HG02678 (cell line): ENCODE measurements at regions not wholly inside any gene's neighbourhood (a gene's known extent, or its start where the extent isn't known, plus 50 kb on each side); places are given as distances from the start of the nearest gene placed in this dataset.

Source experiments
- ATAC-seq: cut with Tn5 transposase; IDR thresholded peaks from one replicate; pipeline ENCODE4 v1.9.1; 2021; ENCODE audit warnings: mild to moderate bottlenecking, moderate library complexity; ENCODE audit not compliant: unreplicated experiment

GRCh38 chr11:98561877-98562395 is 458.8 kb upstream of the CNTN5 start:
- no peak for ATAC-seq

DNA sequence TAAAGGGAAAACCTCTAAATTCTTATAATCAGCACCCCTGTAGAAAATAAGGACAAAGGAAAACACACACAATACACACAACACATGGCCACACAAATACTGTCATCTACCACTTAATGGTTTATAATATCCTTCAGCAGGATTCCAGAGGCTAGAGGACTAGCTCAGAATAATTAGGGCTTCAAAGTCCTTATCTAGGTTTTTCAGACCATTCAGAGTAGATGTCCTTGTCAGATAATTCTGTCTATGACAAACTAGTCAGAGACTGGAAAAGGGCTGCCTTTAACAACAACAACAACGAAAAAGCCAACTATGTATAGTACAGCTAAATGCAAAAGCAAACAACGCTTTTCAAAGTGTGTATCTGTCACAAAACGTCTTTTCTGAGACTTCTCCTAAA is 456.5 kb upstream of the CNTN5 start:
- ATAC-seq: no peak

DNA sequence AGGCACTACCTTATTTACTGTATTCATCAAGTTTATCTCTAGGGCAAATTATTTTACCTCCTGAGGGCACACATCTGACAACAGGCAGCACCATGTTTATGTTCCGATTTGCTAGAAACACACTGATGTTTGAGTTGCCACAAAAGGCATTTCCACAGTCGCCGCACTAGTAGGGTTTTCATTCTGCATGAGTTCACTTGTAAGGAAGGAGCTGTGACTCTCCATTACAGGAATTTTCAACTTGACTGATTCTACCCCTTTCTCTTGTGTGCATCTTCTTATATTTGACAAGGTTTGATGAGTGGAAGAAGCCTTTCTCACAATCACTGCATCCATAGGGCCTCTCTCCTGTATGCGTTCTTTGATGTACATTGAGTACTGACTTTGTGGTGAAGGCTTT is 455.9 kb upstream of the CNTN5 start:
- no peak for ATAC-seq

DNA sequence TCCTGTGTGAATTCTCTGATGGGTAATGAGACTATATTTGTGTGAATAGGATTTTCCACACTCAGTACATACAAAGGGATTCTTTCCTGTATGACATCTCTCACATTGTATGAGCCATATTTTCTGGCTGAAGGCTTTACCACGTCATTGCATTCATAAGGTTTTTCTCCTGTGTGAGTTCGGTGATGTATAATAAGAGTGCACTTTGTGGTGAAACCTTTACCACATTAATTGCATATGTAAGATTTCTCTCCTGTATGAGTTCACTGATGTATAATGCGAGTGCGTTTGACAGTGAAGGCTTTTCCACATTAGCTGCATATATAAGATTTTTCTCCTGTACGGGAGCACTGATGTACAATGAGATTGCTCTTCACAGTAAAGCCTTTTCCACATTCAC is 455.4 kb upstream of the CNTN5 start:
- ATAC-seq: no peak

- ATAC-seq: no peak
These were observed 453.8 kb upstream of the CNTN5 start for GRCh38 chr11:98566978-98567377.

DNA sequence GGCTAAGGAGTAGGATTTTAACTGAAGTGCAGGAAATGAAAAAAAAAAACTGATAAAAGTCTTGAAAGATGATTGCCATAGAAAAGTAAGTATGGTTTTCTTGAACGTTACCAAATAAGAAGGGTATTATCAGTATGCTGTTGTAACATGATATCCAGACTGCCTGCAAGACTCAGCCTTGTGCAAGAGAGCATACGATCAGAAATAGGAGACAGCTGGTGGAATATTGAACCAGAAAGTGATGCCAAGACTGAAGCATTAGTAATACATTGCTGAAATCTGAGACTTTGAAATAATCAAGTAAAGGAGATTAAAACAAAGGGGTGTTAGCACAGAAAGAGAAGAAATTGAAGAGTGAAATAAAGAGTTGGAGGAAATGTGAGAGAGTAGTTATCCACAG is 452.7 kb upstream of the CNTN5 start:
- no peak for ATAC-seq

- no peak for ATAC-seq
These were observed 447.8 kb upstream of the CNTN5 start for GRCh38 chr11:98572941-98573340.

- no peak for ATAC-seq
These were observed 432.9 kb upstream of the CNTN5 start for GRCh38 chr11:98587884-98588283.

- no peak for ATAC-seq
These were observed 430.8 kb upstream of the CNTN5 start for GRCh38 chr11:98589967-98590366.

DNA sequence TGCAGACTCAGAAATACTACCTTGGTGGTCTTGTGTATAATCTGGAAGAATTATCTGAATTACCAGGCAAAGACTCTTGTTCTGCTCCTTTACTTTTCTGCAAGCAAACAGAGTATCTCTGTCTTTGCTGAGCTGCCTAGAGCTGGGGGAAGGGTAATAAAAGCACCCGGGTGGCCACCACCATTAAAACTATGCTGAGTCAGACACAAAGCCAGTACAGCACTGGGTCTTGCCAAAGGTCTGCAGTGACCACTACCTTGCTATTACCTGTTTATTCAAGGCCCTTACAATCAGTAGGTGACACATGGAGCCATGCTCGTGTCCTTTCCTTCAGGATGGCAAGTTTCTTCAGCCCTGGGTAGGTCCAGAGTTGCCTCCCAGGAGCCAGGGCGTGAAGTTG is 420.6 kb upstream of the CNTN5 start:
- no peak for ATAC-seq

DNA sequence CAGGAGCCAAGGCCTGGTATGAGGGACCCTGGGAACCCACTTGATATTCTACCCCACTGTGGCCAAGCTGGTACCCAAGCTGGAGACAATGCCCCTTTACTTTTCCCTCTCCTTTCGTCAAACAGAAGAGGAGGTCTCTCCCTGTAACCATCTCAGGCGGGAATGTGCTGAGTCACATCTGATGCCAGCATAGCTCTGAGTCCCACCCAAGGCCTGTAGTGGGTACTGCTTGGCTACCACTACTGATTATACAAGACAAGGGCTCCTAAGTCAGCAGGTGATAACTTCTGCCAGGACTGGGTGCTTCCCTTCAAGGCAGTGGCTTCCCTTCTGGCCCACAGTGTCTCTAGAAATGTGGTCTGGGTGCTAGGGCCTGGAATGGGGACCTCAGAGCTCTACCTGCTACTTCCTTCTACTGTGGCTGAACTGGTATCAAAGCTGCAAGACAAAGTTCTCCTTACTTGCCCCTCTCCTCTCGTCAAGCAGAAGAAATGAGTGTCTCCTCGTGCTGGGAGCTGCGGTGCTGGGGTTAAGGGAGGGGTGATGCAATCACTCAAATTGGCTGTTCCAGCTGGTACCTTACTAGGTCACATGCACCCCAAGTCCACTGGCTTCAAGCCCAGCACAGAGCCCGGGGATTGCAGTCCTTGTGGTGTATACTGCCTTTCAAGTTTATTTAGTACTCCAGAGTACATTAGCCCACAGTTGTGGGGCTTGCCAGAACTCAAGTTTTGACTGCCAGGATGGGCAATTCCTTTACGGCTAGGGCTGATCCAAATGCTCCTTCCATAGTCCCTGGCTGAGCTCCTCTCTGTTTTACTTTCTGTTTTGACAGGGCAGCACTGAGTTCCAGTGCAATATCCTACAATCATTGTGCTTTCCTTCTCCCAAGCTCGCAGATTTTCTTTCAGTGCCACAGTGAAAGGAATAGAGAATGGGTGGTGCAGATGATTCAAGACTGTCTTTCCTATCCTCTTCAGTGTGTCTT is 419.7 kb upstream of the CNTN5 start:
- no peak for ATAC-seq

DNA sequence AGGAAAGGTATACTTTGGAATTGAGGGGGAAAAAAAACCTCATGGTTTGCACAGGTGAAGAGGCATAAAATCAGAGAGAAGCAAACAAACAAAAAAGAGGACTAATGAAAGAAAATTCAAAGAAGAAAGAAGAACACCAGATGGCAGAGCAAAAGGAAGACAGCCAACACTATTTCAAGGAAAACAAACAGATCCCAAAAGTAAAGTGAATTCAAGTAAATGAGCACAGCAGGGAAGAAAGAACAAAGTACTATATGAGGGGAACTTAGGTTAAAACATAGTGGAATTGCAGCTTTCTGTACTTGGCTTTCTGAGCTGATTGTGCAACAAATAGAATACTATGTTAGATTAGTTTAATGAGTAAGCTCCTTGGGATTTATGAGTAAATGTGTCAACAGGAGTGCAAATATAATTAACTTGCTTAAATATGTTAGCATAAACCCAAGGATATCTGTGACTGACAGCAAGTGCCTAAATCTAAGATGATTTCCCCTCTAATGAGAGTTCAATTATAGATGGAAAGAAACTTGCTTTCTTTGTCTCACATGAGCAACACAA is 404.6 kb upstream of the CNTN5 start:
- ATAC-seq: no peak

DNA sequence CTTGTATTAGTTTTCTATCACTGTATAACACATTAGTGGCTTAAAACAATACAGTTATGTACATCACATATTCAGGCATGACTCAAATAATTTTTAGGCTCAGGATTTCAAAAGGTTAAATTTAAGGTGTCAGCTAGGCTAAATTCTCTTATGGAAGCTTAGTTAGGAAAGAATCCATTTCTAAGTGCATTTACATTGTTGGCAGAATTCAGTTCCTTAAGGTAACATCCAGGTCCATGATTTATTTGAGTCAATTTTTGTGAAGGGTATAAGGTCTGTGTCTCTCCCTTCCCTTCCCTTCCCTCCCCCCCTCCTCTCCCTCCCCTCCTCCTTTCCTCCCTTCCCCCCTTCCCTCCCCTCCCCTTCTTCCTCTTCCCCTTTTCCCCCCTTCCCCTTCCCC is 399.0 kb upstream of the CNTN5 start:
- ATAC-seq: no peak

DNA sequence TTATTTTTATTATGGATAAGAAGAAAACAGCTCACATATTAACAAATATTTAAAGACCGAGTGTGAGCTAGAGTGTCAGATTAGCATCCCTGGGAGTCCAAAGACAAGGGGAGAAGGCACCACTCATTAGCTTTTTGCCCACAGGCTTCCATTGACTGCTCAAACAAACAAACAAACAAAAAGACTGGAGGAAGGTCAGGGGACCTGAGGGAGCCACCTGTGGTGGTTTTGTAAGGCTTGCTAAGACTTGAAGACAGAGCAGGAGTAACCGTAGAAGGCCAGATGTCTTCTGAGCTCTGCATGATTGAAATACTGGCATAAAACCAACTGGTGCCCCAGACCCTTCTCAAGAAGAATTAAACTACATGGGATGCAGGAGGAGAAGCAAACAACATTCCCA is 395.2 kb upstream of the CNTN5 start:
- ATAC-seq: no peak

DNA sequence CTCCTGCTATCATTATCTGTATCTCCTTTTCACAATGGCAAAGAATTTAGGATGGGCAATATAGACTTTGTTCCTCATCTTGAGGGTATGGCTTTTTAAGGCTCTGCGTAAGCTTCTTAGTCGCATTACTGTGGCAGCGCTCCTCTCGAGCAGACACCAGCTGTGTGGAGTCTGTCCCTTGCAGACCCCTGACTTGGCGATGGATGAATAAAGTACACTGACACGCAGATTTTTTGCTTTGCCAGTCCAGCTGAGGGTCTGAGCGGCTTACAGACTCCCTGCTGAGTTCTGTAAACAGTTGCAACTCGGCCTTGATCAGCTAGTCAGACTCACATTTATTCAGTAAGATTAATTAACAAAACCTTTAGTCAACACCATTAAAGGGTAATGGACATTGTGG is 390.0 kb upstream of the CNTN5 start:
- ATAC-seq: no peak

GRCh38 chr11:98657711-98658110 is 363.0 kb upstream of the CNTN5 start:
- no peak for ATAC-seq

- ATAC-seq: no peak
These were observed 361.3 kb upstream of the CNTN5 start for GRCh38 chr11:98659431-98659830.

DNA sequence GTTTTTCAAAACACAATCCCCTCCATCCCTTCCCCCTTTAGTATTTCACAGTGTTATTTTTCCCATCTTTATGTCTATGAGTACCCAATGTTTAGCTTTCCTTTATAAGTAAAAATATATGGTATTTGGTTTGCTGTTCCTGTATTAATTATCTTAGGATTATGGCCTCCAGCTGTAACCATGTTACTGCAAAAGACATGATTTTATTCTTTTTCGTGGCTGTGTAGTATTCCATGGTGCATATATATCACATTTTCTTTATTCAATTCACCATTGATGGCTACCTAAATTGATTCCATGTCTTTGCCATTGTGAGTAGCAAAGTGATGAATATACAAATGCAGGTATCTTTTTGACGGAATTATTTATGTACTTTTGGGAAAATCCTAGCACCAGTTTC is 346.4 kb upstream of the CNTN5 start:
- ATAC-seq: no peak

GRCh38 chr11:98679673-98680072 is 341.1 kb upstream of the CNTN5 start:
- no peak for ATAC-seq

DNA sequence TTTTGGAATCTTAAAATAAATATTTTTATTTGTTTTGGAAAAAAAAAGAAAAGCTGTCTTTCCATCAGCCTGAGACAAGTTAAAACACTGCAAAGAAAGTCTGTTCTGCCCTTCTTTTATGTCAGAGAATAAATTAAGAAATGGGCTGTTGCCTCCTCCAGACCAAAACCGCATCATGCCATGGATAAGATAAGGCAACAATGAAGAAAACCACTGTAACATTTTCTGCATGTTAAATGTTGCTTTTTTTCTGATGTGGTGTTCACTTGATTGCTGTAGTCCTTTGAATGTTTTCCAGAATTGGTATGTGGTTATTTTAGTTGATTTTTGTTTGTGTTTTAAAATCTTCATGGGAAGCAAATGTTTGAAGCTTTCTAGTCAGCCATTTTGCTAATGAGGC is 319.2 kb upstream of the CNTN5 start:
- ATAC-seq: no peak

DNA sequence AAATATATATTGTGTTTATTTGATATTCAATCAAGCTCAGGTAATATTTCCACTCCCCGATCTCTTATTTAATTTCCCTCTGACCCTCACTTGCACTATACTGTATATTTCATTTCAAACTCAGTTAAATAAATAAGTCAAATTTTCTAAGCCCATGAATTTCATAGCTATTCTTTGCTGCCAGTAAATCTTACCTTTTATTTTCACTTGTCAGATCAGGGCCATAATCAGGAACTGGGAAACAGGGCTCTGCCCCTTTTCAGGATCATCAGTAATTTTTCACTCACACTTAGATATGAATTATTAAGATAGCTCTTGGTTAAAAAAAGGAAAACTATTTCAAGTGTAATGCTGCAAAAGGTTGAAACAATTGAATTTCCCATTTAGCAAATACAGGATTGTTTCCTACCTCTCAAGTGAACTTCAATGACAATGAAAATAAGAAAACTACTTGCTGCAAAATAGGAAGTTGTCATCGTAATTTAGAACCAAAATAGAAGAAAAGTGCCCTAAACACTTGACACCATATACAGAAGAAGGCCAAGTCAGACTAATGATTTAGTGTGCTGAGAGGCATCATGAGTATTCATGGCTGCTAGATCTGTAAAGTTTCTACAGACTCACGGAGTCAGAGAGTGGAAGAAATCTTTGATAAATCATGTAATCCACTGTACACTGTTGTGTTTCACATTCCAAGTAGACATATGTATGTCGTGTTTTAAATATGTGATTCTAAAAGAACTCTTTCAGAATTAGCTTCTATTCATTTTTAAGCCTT is 316.8 kb upstream of the CNTN5 start:
- ATAC-seq: no peak

DNA sequence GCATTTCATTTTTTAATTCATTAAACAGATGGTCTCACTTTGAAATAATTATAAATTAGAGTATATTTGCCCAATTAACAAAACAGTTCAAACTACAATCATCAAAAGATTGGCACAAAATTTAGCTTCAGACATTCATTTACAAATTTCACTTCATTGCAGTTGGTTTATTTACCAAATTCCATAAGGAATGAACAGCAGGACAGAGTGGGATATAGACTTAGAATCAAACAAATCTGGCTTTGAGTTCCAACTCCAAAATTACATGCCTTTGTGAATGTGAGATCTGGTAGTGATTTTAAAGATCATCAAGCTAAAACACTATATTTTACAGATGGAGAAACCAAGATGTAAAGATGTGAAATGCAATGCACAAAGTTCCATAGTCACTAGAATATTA is 310.7 kb upstream of the CNTN5 start:
- no peak for ATAC-seq
